NCI-H187 treated with DMSO at 0.1 percent for 48 hours (cell line): ENCODE measurements at regions not wholly inside any gene's neighbourhood (a gene's known extent, or its start where the extent isn't known, plus 50 kb on each side); places are given as distances from the start of the nearest gene placed in this dataset.
"Not testable (repeated sequence)": the region's sequence is repeated elsewhere in the genome, so short reads cannot be mapped to it uniquely, and the experiment has no call there.

Experiments
- DNase-seq: peaks from one replicate; lab custom pipeline; 2025; lab: John Stamatoyannopoulos, UW

DNA sequence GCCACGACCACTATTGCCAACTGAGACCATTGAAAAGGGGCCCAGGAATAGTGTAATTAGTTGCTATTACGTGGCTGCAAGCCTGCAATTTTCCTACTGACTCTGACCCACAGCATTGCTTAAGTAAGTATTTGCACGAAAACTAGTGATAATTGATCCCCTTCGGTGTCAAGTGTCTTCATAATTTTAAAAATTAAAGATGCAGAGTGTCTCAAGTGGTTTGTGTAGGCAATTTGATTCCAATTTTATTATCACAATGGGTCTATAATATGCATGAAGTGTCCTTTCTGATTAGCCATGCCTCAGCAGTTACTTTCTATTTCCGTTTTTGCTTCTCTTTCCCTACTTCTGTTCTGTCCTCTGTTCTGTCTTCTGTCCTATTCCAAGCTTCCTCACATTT is 259.2 kb downstream of the C3orf38 start:
- no peak for DNase-seq

DNA sequence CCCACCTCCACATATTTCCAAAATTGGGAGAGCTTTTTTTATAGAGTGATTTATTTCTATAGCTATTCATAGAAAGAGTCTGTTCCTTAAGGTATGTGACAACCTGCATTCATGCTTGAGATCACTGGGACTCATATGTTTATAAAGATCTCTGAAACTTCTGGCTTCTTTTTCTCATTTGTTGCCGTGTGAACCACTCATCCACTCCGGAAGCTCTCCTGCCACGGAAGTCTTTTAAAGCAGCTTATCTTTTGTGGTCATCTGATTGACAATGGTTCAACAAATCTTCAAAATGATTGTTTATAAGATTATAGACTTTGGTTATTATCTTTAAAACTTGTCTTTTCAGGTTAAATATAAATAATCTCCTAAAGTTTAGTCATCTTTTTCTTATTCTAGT is 260.5 kb downstream of the C3orf38 start:
- no peak for DNase-seq

DNA sequence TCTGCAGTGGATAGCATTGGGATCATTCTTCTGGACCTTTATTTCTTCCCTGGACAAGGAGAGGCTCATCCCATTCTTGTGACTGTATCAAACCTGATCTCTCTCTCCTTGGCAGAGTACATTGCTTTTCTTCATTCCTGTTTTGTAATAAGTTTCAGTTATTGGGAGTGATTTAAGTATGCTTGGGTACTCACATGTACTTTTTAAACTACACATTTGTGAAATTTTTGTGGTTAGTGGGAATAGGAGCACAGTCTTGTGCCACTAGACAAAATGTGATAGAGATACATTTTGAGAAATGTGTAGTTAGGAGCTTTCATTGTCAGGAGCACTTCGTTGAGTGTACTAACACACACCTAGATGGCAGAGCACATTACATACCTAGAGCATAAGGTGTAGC is 262.6 kb downstream of the C3orf38 start:
- no peak for DNase-seq

DNA sequence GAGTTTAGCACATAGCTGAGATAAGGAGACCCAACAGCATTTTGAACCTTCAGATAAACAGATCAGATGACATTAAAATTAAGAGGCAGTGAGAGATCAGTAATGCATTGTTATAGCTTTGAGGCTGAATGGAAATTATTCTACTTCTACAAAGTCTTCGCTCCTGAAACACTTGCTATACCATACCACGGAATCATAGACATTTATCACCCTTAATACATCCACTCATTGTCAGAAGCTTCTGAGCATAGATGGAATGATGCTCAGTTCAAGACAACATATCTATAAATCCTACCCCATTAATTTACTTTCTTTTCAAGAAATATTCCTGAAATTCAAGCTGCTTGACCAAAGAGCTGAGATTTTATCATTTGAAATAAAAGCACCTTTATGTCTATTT is 266.7 kb downstream of the C3orf38 start:
- no peak for DNase-seq

- DNase-seq: no peak
Measured at GRCh38 chr3:88418219-88418618, 268.5 kb downstream of the C3orf38 start.

DNA sequence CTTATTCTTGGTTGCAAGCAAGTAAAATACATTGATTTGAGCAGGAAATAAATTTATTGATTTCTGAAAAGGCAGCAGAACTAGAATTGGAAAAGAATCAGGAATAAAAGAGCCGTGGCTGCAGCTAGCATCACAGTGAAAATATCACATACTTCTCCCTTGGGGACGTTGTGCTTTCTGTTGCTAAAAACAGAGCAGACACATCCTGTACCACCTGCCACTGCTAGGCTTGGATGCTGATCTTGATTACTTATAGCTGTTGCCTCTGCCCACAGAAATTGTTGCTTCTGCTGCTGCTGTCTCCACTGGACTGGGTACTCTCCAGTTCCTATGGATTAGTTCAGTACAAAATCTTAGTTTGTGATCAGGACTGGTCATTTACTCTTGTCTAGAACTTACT is 283.8 kb downstream of the C3orf38 start:
- no peak for DNase-seq

GRCh38 chr3:88434001-88434400 is 284.2 kb downstream of the C3orf38 start:
- DNase-seq: no peak

DNA sequence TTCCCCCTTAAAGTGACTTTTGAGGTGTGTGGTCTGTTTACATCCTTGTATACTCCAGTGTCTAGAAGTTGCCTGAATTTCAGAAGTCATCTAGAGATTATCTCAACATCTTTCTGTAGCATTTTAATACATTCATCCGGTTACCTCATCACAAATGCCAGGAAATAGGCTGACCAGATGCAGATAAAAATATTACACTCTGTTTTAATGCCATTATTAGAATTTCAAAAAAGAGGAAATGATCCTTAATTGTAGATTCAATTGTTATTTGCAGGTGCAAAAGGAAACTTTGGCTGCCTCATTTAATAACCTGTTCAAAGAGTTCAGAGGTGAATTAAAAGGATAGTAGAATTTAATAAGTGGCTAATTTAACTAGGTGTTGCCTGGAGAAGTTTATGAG is 290.9 kb downstream of the C3orf38 start:
- no peak for DNase-seq

DNA sequence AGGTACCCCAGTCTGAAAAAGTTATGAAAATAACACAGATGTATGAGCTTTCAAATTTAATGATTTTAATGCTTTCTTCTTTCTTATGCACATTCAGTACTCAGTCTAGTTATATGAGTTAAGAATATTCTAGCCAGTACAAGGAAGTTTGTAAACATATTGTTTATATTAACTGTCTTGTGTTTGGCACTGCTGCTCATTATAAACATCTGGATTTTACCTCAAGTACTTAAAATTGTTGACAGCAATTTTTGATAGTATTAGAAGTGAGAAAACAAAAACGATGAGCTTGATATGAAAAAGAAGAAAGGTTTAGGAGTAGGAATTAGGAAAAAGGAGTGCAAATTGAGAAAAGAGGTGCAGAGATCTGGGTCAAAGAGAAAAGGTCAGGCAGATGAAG is 293.3 kb downstream of the C3orf38 start:
- no peak for DNase-seq

- DNase-seq: no peak
Measured at GRCh38 chr3:88444251-88444650, 294.5 kb downstream of the C3orf38 start.

DNA sequence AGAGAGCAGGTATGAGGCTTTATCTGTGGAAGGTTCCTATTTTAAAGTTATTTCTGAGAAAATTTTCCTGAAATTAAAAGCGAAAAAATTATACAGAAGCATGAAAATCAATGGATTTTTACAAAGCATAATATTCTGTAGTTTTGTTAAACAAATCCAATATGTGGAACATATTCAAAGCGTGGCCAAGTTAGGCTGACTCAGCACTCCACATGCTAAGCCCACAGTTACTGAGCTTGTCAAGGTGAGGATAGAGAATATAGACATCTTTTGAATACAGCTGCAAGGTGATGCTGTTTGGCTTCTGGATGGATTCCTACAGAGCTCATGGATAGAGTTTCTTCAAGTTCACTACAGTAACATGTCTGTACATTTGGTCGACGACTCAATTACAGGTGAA is 302.5 kb downstream of the C3orf38 start:
- DNase-seq: no peak

- no peak for DNase-seq
Measured at GRCh38 chr3:88460369-88460768, 310.6 kb downstream of the C3orf38 start.

- DNase-seq: no peak
Measured at GRCh38 chr3:88462230-88462629, 312.5 kb downstream of the C3orf38 start.

DNA sequence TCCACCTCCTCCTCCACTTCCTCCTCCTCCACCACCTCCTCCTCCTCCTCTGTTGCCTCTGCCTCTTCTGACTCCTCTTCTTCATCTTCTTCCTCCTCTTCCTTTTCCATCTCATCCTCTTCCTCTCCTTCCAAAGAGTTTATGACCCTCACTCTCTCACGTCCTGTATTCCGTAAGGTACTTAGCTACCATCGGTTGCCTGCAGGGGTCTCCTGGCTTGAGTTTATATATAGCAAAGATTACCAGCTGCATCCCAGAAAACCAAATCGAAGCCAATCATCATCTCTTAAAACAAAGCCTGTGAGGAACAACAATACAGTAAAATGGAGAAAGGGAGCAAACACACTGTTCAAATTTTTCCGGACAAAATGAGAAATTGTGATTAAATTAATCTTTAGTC is 317.4 kb downstream of the C3orf38 start:
- no peak for DNase-seq

DNA sequence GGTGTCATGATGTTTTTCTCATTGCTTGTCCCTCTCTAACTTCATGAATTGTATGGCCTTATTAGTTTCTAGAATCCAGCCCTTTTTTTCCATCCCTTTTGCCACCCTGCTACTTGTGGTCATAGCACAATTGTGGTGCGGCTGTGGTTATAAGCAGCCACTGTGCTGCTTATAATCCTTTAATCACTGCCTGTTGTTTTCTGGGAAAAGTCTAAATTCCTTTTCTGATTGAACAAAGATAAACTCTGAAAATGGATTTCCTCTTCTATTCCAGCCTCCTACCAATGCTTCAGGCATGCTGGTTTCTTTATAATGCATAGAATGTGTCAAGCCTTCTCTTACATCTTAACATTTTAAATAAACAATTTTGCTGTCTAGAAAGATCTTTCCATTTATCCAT is 319.5 kb downstream of the C3orf38 start:
- DNase-seq: no peak

GRCh38 chr3:88478460-88478859 is 328.7 kb downstream of the C3orf38 start:
- no peak for DNase-seq

DNA sequence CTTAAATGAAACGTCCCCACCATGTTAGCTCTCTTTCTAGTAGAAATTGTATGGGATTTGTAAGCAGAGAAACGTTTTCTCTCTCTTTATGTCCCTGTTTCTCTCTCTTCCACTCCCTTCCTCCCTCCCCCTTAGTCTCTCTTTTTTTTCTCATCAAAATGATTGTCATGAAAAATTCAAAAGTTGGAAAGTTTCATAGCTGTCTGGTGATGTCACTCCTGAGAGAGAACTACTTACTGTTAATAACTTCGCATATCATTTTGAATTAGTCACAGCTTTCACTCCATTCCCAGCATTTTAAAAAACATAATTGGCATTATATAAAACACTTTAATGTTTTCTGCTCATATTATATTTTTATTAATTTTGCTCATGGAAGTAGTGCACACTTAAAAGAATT is 331.1 kb downstream of the C3orf38 start:
- DNase-seq: no peak

DNA sequence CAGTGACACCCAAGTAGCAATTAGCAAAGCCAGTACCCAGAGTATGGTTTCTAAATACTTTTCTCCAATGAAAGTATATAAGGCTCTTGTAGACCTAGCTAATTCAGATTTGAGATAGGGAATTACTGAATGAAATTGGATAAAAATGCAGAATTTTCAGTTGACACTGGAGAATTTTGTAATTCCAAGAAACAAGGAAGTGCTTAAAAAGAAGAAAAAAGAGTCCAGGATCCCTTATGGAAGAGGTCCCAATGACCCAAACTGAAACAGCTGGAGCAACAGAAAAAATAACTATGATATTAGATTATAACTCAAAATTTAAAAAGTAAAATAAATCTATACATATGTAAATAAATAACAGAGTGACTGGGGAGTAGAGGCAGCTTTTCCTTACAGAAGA is 335.2 kb downstream of the C3orf38 start:
- no peak for DNase-seq

GRCh38 chr3:88508818-88509217 is 359.1 kb downstream of the C3orf38 start:
- DNase-seq: not testable (repeated sequence)

DNA sequence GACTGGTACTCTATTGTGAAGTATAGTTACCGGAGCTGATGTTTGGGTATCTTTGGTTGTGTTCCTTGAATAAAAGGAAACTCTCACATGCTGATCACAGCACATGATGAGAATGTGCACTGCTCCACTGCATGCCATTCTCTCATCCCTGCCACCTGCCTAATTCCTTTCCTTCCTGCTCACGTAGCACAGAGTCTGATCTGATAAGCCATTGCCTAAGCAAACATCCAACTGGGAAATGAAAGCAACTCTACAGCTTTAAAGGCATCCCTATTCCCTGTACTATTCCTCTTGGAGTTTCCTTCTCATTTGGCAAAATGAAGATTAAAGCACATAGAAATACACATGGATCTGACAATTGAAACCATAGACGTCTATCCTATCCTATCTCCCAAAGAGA is 359.8 kb downstream of the C3orf38 start:
- DNase-seq: no peak

- no peak for DNase-seq
Measured at GRCh38 chr3:88528494-88528893, 378.7 kb downstream of the C3orf38 start.

DNA sequence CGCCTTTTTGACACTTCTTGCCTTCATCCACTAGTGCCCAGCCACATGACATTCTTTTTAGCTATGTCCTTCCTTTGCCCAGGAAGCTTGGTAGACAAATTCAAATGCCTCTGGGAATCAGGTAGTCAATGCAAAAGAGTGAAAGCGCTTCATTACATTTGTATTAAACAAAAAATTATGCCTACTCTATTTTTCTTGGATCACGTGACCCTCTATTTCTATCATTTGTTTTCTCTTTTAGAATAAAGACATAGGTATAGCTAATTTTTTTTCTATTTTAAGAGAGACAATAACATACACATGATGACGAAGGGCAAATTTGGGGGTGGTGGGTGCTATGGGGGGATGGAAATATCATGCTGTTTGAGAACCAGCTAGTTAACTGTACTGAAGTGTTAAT is 384.8 kb downstream of the C3orf38 start:
- no peak for DNase-seq

GRCh38 chr3:88535563-88535962 is 385.8 kb downstream of the C3orf38 start:
- no peak for DNase-seq

GRCh38 chr3:88542916-88543315 is 393.2 kb downstream of the C3orf38 start:
- DNase-seq: no peak

GRCh38 chr3:88572450-88572849 is 422.7 kb downstream of the C3orf38 start:
- no peak for DNase-seq
